MCF 10A (cell line): ENCODE measurements at regions not wholly inside any gene's neighbourhood (a gene's known extent, or its start where the extent isn't known, plus 50 kb on each side); places are given as distances from the start of the nearest gene placed in this dataset.

Source experiments
- BruUV-seq: library from RNA; stranded (reverse); fragments of 400-500 nt; replicated peaks from 2 replicates; lab custom pipeline; 2021; lab: Mats Ljungman, UMichigan
- CTCF ChIA-PET: fragments of 300-600 bp; sonication (Branson Sonifier 250); formaldehyde crosslinking; extraction: SDS; loops from one replicate; lab custom pipeline; 2021; ENCODE audit warnings: antibody characterized with exemption, inconsistent platforms; lab: Yijun Ruan, JAX
- POLR2A ChIA-PET: fragments of 300-600, 350-650 bp; sonication (Branson Sonifier 250); formaldehyde crosslinking; extraction: SDS; loops from one replicate; lab custom pipeline; 2020; ENCODE audit warnings: antibody characterized with exemption, inconsistent platforms; lab: Yijun Ruan, JAX
- DNase-seq: peaks from one replicate; pipeline ENCODE4 v3.0.0-alpha.2; 2018; ENCODE audit not compliant: unreplicated experiment
- H3K27ac Mint-ChIP-seq: one replicate; pipeline ENCODE4 v1.8.0; 2022; ENCODE audit warnings: mild to moderate bottlenecking, low read depth, mixed read lengths; ENCODE audit not compliant: unreplicated experiment
- H3K27me3 Mint-ChIP-seq: one replicate; pipeline ENCODE4 v1.8.0; 2022; ENCODE audit warnings: mixed read lengths; ENCODE audit not compliant: insufficient read depth, unreplicated experiment
- H3K36me3 Mint-ChIP-seq: one replicate; pipeline ENCODE4 v1.8.0; 2022; ENCODE audit warnings: mild to moderate bottlenecking, moderate library complexity, mixed read lengths; ENCODE audit not compliant: insufficient read depth, unreplicated experiment
- H3K4me1 Mint-ChIP-seq: one replicate; pipeline ENCODE4 v1.8.0; 2022; ENCODE audit warnings: mixed read lengths; ENCODE audit not compliant: insufficient read depth, unreplicated experiment
- H3K4me3 Mint-ChIP-seq: one replicate; pipeline ENCODE4 v1.8.0; 2022; ENCODE audit warnings: mild to moderate bottlenecking, moderate library complexity, mixed read lengths; ENCODE audit not compliant: unreplicated experiment
- H3K9me3 Mint-ChIP-seq: one replicate; pipeline ENCODE4 v1.8.0; 2022; ENCODE audit warnings: mixed read lengths; ENCODE audit not compliant: unreplicated experiment
- intact Hi-C: fragments of 100-400 bp; cut with micrococcal nuclease; formaldehyde crosslinking; loops from 2 replicates; pipeline ENCODE4 v1.14.1; 2022
- TF ChIP-seq, protein P1 (sequence below): fragments of 200-600 bp; IDR thresholded peaks from one replicate; pipeline ENCODE4 v1.8.0; 2022; ENCODE audit warnings: antibody characterized with exemption, mild to moderate bottlenecking; ENCODE audit not compliant: unreplicated experiment

DNA sequence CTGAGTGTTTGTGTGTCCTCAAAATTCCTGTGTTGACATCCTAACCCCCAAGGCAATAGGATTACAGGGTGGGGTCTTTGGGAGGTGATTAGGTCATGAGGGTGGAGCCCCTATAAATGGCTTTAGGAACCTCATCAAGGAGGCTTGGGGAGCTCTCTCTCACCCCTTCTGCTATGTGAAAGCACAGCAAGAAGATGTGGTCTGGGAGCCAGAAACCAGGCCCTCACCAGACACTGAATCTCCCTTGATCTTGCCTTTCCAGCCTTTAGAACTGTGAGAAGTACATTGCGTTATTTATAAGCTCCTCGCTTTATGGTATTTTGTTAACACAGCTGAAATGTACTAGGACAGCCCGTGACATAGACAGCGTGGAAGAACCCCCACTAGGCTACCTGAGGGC, 712.0 kb upstream of the SGCG start:
- POLR2A ChIA-PET = interaction anchor here (0.6 kb wide), 1 partner anchor 31 kb away, joined by 3 read pairs; no protein-coding TSS in a partner anchor
- Mint-ChIP-seq H3K4me3 (no peak overlapping the region), H3K27me3 (no peaks in the 10 kb centered on the region), H3K36me3 (peaks cover 6% of the 10 kb centered on the region), H3K9me3 (no peaks in the 10 kb centered on the region), H3K27ac (no peak overlapping the region), H3K4me1 (peaks cover 9% of the 10 kb centered on the region)
- CTCF ChIA-PET = no interaction called here
- TF ChIP-seq, protein P1, sequence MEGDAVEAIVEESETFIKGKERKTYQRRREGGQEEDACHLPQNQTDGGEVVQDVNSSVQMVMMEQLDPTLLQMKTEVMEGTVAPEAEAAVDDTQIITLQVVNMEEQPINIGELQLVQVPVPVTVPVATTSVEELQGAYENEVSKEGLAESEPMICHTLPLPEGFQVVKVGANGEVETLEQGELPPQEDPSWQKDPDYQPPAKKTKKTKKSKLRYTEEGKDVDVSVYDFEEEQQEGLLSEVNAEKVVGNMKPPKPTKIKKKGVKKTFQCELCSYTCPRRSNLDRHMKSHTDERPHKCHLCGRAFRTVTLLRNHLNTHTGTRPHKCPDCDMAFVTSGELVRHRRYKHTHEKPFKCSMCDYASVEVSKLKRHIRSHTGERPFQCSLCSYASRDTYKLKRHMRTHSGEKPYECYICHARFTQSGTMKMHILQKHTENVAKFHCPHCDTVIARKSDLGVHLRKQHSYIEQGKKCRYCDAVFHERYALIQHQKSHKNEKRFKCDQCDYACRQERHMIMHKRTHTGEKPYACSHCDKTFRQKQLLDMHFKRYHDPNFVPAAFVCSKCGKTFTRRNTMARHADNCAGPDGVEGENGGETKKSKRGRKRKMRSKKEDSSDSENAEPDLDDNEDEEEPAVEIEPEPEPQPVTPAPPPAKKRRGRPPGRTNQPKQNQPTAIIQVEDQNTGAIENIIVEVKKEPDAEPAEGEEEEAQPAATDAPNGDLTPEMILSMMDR = no peak
- DNase-seq = no peak
- BruUV-seq = no TSS peak
- intact Hi-C loops = no loop called here

- Mint-ChIP-seq H3K4me3 (no peak overlapping the region), H3K27ac (no peak overlapping the region), H3K36me3 (peaks cover 6% of the 10 kb centered on the region), H3K27me3 (no peaks in the 10 kb centered on the region), H3K9me3 (no peaks in the 10 kb centered on the region), H3K4me1 (peaks cover 6% of the 10 kb centered on the region)
- no TSS peak for BruUV-seq
- ChIA-PET POLR2A (interaction anchor here (0.6 to 0.7 kb wide), 3 partner anchors 11 to 30 kb away, joined by 3 read pairs; no protein-coding TSS in a partner anchor), CTCF (interaction anchor here (0.7 kb wide), 1 partner anchor 179 kb away, joined by 4 read pairs; no protein-coding TSS in a partner anchor)
- DNase-seq = no peak
- intact Hi-C loops = no loop called here
- TF ChIP-seq, protein P1 = no peak
These were observed 711.3 kb upstream of the SGCG start for GRCh38 chr13:22469452-22469851.

DNA sequence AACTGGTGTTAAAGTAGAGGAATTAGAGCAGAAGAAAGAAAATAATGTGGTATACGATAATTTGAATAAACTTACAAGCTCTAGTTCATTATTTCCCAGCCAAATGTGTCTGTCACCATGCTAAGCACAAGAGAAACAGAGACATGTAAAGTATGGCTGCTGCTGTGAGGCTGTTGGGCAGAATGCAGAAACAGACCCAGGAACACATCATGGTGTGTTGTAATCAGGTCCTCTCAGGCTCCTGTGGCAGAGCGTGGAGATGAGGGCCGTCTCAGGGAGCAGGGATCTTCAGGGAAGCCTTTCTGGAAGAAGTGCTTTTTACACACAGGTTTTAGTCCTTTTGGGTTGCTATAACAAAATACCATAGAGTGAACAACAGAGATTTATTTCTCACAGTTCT, 710.7 kb upstream of the SGCG start:
- ChIA-PET CTCF (no interaction called here), POLR2A (interaction anchor here (0.7 kb wide), 2 partner anchors 12 to 19 kb away, joined by 3 read pairs; no protein-coding TSS in a partner anchor)
- Mint-ChIP-seq H3K36me3 (peaks cover 6% of the 10 kb centered on the region), H3K27ac (no peak overlapping the region), H3K4me3 (no peak overlapping the region), H3K9me3 (no peaks in the 10 kb centered on the region), H3K4me1 (peaks cover 6% of the 10 kb centered on the region), H3K27me3 (no peaks in the 10 kb centered on the region)
- TF ChIP-seq, protein P1 = no peak
- intact Hi-C loops = no loop called here
- BruUV-seq = no TSS peak
- no peak for DNase-seq

- ChIA-PET POLR2A (interaction anchor here (0.6 kb wide), 1 partner anchor 15 kb away, joined by 3 read pairs; no protein-coding TSS in a partner anchor), CTCF (interaction anchor here (0.6 to 0.7 kb wide), 4 partner anchors 156 to 398 kb away, joined by 3 to 4 read pairs (median 3); no protein-coding TSS in a partner anchor)
- peaks cover 13% of the 10 kb centered on the region for H3K4me1 Mint-ChIP-seq
- H3K27ac Mint-ChIP-seq = no peak overlapping the region
- no peaks in the 10 kb centered on the region for H3K27me3 Mint-ChIP-seq
- DNase-seq = no peak
- TF ChIP-seq, protein P1 = no peak
- H3K4me3 Mint-ChIP-seq = no peak overlapping the region
- no peaks in the 10 kb centered on the region for H3K9me3 Mint-ChIP-seq
- intact Hi-C loops = no loop called here
- BruUV-seq = no TSS peak
- H3K36me3 Mint-ChIP-seq = peaks cover 6% of the 10 kb centered on the region
These were observed 698.2 kb upstream of the SGCG start for GRCh38 chr13:22482496-22483000.
